SK-N-MC (cell line): ENCODE measurements at regions not wholly inside any gene's neighbourhood (a gene's known extent, or its start where the extent isn't known, plus 50 kb on each side); places are given as distances from the start of the nearest gene placed in this dataset.

Experiments
- DNase-seq: peaks from one replicate; pipeline ENCODE4 v3.0.0-alpha.2; 2011; ENCODE audit warnings: low read depth, low spot score
- H3K27ac ChIP-seq: fragments of 200-600 bp; sonication (generic); 2 replicates; pipeline ENCODE4 v1.5.1; 2016; ENCODE audit warnings: mixed run types
- H3K36me3 ChIP-seq: fragments of 200-600 bp; sonication (generic); 2 replicates; pipeline ENCODE4 v1.6.1; 2017; ENCODE audit warnings: antibody characterized with exemption, low read length, mixed read lengths; ENCODE audit not compliant: insufficient read depth
- H3K4me3 ChIP-seq: fragments of 200-600 bp; sonication (generic); 2 replicates; pipeline ENCODE4 v1.5.1; 2016
- H3K9ac ChIP-seq: fragments of 200-600 bp; sonication (generic); 2 replicates; pipeline ENCODE4 v1.8.0; 2017; ENCODE audit warnings: mixed run types, mixed read lengths; ENCODE audit not compliant: insufficient read length
- H3K9me3 ChIP-seq: fragments of 200-600 bp; sonication (generic); 2 replicates; pipeline ENCODE4 v1.6.1; 2017; ENCODE audit warnings: low read depth, mild to moderate bottlenecking, antibody characterized with exemption, low read length, moderate library complexity, mixed read lengths
- EZH2 ChIP-seq: fragments of 200-600 bp; sonication (generic); IDR thresholded peaks from one replicate; pipeline ENCODE4 v1.6.1; 2017; ENCODE audit warnings: antibody characterized with exemption
- FOXP2 ChIP-seq: optimal IDR thresholded peaks from 2 replicates; pipeline ENCODE3; 2011; ENCODE audit warnings: mild to moderate bottlenecking, moderate library complexity; ENCODE audit not compliant: insufficient read depth; ENCODE audit errors: extremely low read length, control extremely low read depth
- POLR2AphosphoS5 ChIP-seq: IDR thresholded peaks from 2 replicates; pipeline ENCODE4 v1.6.1; 2012; ENCODE audit warnings: mild to moderate bottlenecking, low read depth, low read length, borderline replicate concordance

GRCh38 chr5:175388531-175388930, 55.5 kb downstream of the DRD1 start:
- H3K4me3 ChIP-seq = no peak overlapping the region
- H3K36me3 ChIP-seq = peaks cover 5% of the 10 kb centered on the region; the same call in 1 of the 2 replicates
- no peak for DNase-seq
- H3K9ac ChIP-seq = no peak overlapping the region
- no peak for TF ChIP-seq POLR2AphosphoS5
- no peak for TF ChIP-seq FOXP2
- TF ChIP-seq EZH2 = no peak
- H3K27ac ChIP-seq = no peak overlapping the region
- H3K9me3 ChIP-seq = 0 out of 2 replicates have a peak, but pooled peaks cover 2% of the 10 kb centered on the region

DNA sequence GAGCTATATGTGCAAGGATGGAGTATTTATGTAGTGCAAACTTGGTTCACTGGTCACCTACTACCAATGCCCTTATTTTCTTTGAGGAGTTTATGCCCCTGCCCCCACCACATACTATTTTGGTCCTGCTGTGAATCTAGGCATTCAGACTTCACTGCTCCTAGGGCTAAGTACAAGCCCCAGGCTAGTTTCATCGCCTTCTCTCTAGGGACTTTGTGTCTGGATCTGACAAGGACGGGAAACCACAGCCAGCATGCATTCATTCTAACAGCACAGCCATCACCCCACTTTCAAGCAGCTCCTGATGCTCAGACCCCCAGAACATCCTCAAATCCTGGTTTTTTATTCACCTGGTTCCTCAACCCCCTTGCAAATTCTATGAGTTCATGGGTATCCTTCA, 56.8 kb downstream of the DRD1 start:
- Histone ChIP-seq H3K4me3 (peak overlapping the region; percentile 17), H3K9ac (peak overlapping the region; percentile 11), H3K9me3 (0 out of 2 replicates have a peak, but pooled peaks cover 2% of the 10 kb centered on the region), H3K36me3 (peaks cover 6% of the 10 kb centered on the region; the same call in 1 of the 2 replicates), H3K27ac (peak overlapping the region; percentile 79)
- peak; percentile 87 for DNase-seq
- TF ChIP-seq FOXP2 (no peak), EZH2 (no peak), POLR2AphosphoS5 (peak; percentile 46; the same call in 1 of the 2 replicates)

DNA sequence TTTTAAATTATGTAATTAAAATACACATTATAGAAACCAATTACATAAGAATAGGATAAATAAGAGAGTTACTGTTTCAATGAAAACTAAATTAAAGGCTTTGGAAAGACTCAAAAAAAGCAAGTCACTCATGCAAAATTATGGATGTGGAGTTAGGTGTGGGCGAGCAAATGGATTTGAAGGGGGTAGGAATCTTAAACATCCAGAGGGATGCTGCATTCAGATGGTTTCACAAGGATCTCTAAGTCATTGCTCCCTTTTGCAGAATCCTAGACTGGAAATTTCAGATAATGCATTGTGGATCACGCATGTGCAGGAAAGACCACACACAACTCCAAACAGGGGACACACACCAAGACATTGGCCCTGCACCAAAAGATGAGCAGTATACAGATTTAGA, 57.5 kb downstream of the DRD1 start:
- no peak overlapping the region for H3K9ac ChIP-seq
- 0 out of 2 replicates have a peak, but pooled peaks cover 2% of the 10 kb centered on the region for H3K9me3 ChIP-seq
- H3K4me3 ChIP-seq = no peak overlapping the region
- H3K27ac ChIP-seq = peak overlapping the region; percentile 79
- TF ChIP-seq FOXP2 = no peak
- TF ChIP-seq EZH2 = no peak
- no peak for TF ChIP-seq POLR2AphosphoS5
- no peak for DNase-seq
- H3K36me3 ChIP-seq = peaks cover 6% of the 10 kb centered on the region; the same call in 1 of the 2 replicates

DNA sequence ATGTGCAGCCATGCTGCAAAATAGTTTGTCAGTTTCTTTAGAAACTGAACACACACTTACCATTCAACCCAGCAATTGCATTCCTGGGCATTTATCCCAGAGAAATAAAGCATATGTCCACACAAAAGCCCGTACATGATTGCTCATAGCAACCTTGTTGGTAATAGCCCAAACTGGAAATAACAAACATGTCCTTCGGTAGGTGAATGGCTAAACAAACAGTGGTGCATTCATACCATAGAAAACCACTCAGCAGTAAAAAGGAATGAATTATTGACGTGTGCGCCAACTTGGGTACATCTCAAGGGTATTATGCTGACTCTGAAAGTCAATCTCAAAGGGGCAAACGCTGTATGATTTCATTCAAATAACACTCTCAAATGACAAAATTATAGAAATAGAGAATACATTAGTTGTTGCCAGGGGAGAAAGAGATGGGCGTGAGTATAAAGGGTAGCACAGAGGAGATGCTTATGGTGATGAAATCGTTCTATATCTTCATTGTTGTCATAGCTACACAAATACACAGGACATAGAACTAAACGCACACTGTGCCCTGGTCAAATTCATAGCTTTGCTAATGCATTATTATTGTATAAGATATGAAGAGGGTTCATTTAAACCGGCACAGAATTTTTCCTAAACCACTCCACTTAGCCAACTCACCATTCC, 58.2 kb downstream of the DRD1 start:
- DNase-seq = no peak
- peak overlapping the region; percentile 95 for H3K27ac ChIP-seq
- TF ChIP-seq EZH2 (no peak), FOXP2 (no peak), POLR2AphosphoS5 (no peak)

GRCh38 chr5:175384724-175385552, 59.0 kb downstream of the DRD1 start:
- DNase-seq = peak; percentile 83
- Histone ChIP-seq H3K9ac (peak overlapping the region; percentile 39), H3K4me3 (peak overlapping the region; percentile 39), H3K36me3 (peaks cover 6% of the 10 kb centered on the region; the same call in 1 of the 2 replicates), H3K9me3 (0 out of 2 replicates have a peak, but pooled peaks cover 2% of the 10 kb centered on the region), H3K27ac (peak overlapping the region; percentile 97)
- no peak for TF ChIP-seq EZH2
- TF ChIP-seq POLR2AphosphoS5 = peak; percentile 81; the same call in 1 of the 2 replicates

More for the DNA sequence above, 58.2 kb downstream of the DRD1 start:
- Histone ChIP-seq H3K36me3 (peaks cover 6% of the 10 kb centered on the region; the same call in 1 of the 2 replicates), H3K9ac (peak overlapping the region; percentile 39), H3K9me3 (0 out of 2 replicates have a peak, but pooled peaks cover 2% of the 10 kb centered on the region), H3K4me3 (peak overlapping the region; percentile 39; the same call in 1 of the 2 replicates)

DNA sequence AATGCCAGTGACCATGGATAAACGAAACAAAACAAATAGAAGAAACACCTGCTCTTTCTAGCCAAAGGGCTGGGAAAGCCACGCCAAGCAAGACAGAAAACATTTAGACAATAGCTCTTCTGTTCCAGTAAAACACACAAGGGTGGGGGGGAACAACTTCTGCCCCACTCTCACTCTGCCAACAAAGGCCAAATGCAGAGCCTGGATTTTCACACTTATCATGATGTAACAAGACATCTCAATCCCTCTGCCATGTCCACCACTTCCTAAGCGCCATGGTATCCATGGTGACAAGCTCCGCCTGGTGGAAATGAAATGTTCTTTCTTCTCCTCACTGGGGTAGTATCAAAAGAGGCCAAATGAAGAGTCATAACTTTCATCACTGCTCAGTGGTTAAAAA, 60.6 kb downstream of the DRD1 start:
- peak overlapping the region; percentile 97 for H3K27ac ChIP-seq
- H3K4me3 ChIP-seq = no peak overlapping the region
- peaks cover 6% of the 10 kb centered on the region; the same call in 1 of the 2 replicates for H3K36me3 ChIP-seq
- peak overlapping the region; percentile 14 for H3K9ac ChIP-seq
- 0 out of 2 replicates have a peak, but pooled peaks cover 2% of the 10 kb centered on the region for H3K9me3 ChIP-seq
- DNase-seq = no peak
- TF ChIP-seq EZH2 = no peak
- TF ChIP-seq POLR2AphosphoS5 = no peak
- TF ChIP-seq FOXP2 = no peak

GRCh38 chr5:175382171-175382570, 61.8 kb downstream of the DRD1 start:
- no peak overlapping the region for H3K4me3 ChIP-seq
- no peak overlapping the region for H3K27ac ChIP-seq
- DNase-seq = no peak
- peaks cover 6% of the 10 kb centered on the region; the same call in 1 of the 2 replicates for H3K36me3 ChIP-seq
- no peak for TF ChIP-seq POLR2AphosphoS5
- TF ChIP-seq FOXP2 = no peak
- TF ChIP-seq EZH2 = no peak
- no peak overlapping the region for H3K9ac ChIP-seq
- H3K9me3 ChIP-seq = 0 out of 2 replicates have a peak, but pooled peaks cover 2% of the 10 kb centered on the region

DNA sequence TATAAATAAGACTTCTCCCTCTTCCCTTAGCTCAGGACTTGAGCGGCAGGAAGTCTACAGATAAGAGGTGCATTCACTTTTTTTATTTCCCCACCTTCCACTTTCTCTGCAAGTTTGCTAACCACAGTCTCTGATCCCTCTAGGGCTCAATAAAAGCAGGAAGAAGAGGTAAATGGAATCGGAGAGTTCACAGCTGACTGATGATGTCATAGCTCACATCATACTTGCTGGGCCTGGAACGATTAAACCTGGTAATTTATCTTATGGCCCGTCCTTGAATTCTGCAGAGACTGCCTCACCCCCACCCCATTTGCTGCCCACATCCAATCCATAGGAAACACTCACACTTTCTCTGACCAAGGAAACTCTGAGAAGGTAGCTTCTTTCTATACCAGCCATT, 62.9 kb downstream of the DRD1 start:
- Histone ChIP-seq H3K27ac (peak overlapping the region; percentile 49; the same call in 1 of the 2 replicates), H3K36me3 (peaks cover 6% of the 10 kb centered on the region; the same call in 1 of the 2 replicates), H3K9me3 (0 out of 2 replicates have a peak, but pooled peaks cover 2% of the 10 kb centered on the region), H3K4me3 (no peak overlapping the region), H3K9ac (no peak overlapping the region)
- TF ChIP-seq EZH2 (no peak), POLR2AphosphoS5 (no peak), FOXP2 (no peak)
- DNase-seq = no peak
